A673 (cell line): ENCODE measurements at regions not wholly inside any gene's neighbourhood (a gene's known extent, or its start where the extent isn't known, plus 50 kb on each side); places are given as distances from the start of the nearest gene placed in this dataset.

Experiments used
- BruUV-seq: library from RNA; stranded (reverse); fragments of 400-500 nt; replicated peaks from 2 replicates; lab custom pipeline; 2021; lab: Mats Ljungman, UMichigan
- CTCF ChIA-PET: fragments of 300-600 bp; sonication (Branson Sonifier 250); formaldehyde crosslinking; loops from one replicate; lab custom pipeline; 2022; ENCODE audit warnings: antibody characterized with exemption; lab: Charles Lee
- POLR2A ChIA-PET: fragments of 300-600 bp; sonication (Branson Sonifier 250); formaldehyde crosslinking; loops from one replicate; lab custom pipeline; 2022; ENCODE audit warnings: antibody characterized with exemption; ENCODE audit not compliant: low non-redundant PET; lab: Charles Lee
- DNase-seq: peaks from one replicate; pipeline ENCODE4 v3.0.0-alpha.2; 2015; ENCODE audit warnings: low spot score
- H3K27ac ChIP-seq: fragments of 200-600 bp; sonication (generic); 2 replicates; pipeline ENCODE4 v1.5.1; 2016; ENCODE audit warnings: mixed run types, low read depth, mild to moderate bottlenecking, mixed read lengths, antibody characterized with exemption, low read length; ENCODE audit not compliant: poor library complexity, severe bottlenecking
- H3K27me3 ChIP-seq: fragments of 200-600 bp; sonication (generic); replicated peaks from 2 replicates; pipeline ENCODE4 v1.6.1; 2017; ENCODE audit warnings: mixed run types, low read depth, mild to moderate bottlenecking, mixed read lengths, antibody characterized with exemption, low read length; ENCODE audit not compliant: insufficient read depth, poor library complexity
- H3K36me3 ChIP-seq: fragments of 200-600 bp; sonication (generic); 2 replicates; pipeline ENCODE4 v1.6.1; 2016; ENCODE audit warnings: mixed run types, mild to moderate bottlenecking, mixed read lengths, antibody characterized with exemption, low read length; ENCODE audit not compliant: insufficient read depth, poor library complexity, severe bottlenecking
- H3K4me1 ChIP-seq: fragments of 200-600 bp; sonication (generic); 2 replicates; pipeline ENCODE4 v1.6.1; 2017; ENCODE audit warnings: mixed run types, mild to moderate bottlenecking, mixed read lengths, antibody characterized with exemption, low read length; ENCODE audit not compliant: insufficient read depth, poor library complexity, severe bottlenecking
- H3K4me3 ChIP-seq: fragments of 200-600 bp; sonication (generic); 2 replicates; pipeline ENCODE4 v1.5.1; 2016; ENCODE audit warnings: low read depth, mixed run types, mild to moderate bottlenecking, mixed read lengths, low read length; ENCODE audit not compliant: poor library complexity, severe bottlenecking
- H3K9me3 ChIP-seq: fragments of 200-600 bp; sonication (generic); 2 replicates; pipeline ENCODE4 v1.6.1; 2016; ENCODE audit warnings: mixed run types, low read depth, mild to moderate bottlenecking, mixed read lengths, antibody characterized with exemption, low read length; ENCODE audit not compliant: poor library complexity, severe bottlenecking
- CTCF ChIP-seq: fragments of 300-800, 200-600 bp; sonication (generic); conservative IDR thresholded peaks from 2 replicates; pipeline ENCODE4 v1.5.1; 2017; ENCODE audit warnings: low read depth, mild to moderate bottlenecking, antibody characterized with exemption, low read length, moderate library complexity, mixed read lengths
- EZH2 ChIP-seq: fragments of 200-600 bp; sonication (generic); IDR thresholded peaks from 2 replicates; pipeline ENCODE4 v1.6.1; 2017; ENCODE audit warnings: borderline replicate concordance, low read depth, mild to moderate bottlenecking, mixed read lengths, antibody characterized with exemption, low read length; ENCODE audit not compliant: poor library complexity, severe bottlenecking
- intact Hi-C: fragments of 100-400 bp; cut with micrococcal nuclease; formaldehyde crosslinking; loops from one replicate; pipeline ENCODE4 v1.10.0; 2022; ENCODE audit not compliant: unreplicated experiment

- Histone ChIP-seq H3K9me3 (no peaks in the 10 kb centered on the region), H3K4me1 (peaks cover 28% of the 10 kb centered on the region), H3K27ac (peak overlapping the region; percentile 8), H3K4me3 (no peak overlapping the region), H3K27me3 (no peaks in the 10 kb centered on the region), H3K36me3 (no peaks in the 10 kb centered on the region)
- DNase-seq, result peak; percentile 84
- CTCF ChIA-PET, result no interaction called here
- BruUV-seq, result no TSS peak
- TF ChIP-seq CTCF (no peak), EZH2 (no peak)
- intact Hi-C loops, result no loop called here
- POLR2A ChIA-PET, result no interaction called here
Measured at GRCh38 chr2:139940686-139941085, 1160.5 kb upstream of the NXPH2 start.

GRCh38 chr2:139925903-139926302, 1145.7 kb upstream of the NXPH2 start:
- POLR2A ChIA-PET, result no interaction called here
- H3K27ac ChIP-seq, result no peak overlapping the region
- no peaks in the 10 kb centered on the region for H3K9me3 ChIP-seq
- H3K4me1 ChIP-seq, result no peaks in the 10 kb centered on the region
- intact Hi-C loops, result no loop called here
- DNase-seq, result no peak
- TF ChIP-seq EZH2 (no peak), CTCF (no peak)
- CTCF ChIA-PET, result no interaction called here
- H3K27me3 ChIP-seq, result no peaks in the 10 kb centered on the region
- H3K4me3 ChIP-seq, result no peak overlapping the region
- H3K36me3 ChIP-seq, result no peaks in the 10 kb centered on the region
- no TSS peak for BruUV-seq

DNA sequence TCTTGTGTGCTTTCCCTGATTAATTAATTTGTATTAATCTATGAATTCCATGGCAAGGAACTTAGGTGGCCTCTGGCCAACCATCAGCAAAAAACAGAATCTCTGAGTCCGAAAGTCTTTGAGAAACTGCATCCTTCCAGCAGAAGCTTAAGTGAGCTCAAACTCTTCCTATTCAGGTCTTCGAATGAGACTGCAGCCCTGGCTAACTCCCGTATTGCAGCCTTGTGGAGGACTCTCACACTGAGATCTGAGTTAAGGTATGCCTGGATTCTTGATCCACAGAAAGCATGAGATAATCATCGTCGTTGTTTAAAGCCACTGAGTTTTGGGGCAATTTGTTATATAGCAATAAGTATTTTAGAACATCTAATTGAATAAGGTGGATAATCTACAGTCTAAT, 1143.9 kb upstream of the NXPH2 start:
- intact Hi-C loops, result no loop called here
- no peak for TF ChIP-seq EZH2
- no peak for TF ChIP-seq CTCF
- Histone ChIP-seq H3K27me3 (no peaks in the 10 kb centered on the region), H3K27ac (no peak overlapping the region), H3K4me1 (no peaks in the 10 kb centered on the region), H3K36me3 (no peaks in the 10 kb centered on the region), H3K4me3 (no peak overlapping the region), H3K9me3 (no peaks in the 10 kb centered on the region)
- POLR2A ChIA-PET, result no interaction called here
- BruUV-seq, result no TSS peak
- DNase-seq, result no peak
- CTCF ChIA-PET, result no interaction called here
